OCI-LY3 (cell line): ENCODE measurements at regions not wholly inside any gene's neighbourhood (a gene's known extent, or its start where the extent isn't known, plus 50 kb on each side); places are given as distances from the start of the nearest gene placed in this dataset.

Source experiments
- CTCF ChIP-seq: fragments of 200-600, 300-600 bp; sonication (generic); IDR thresholded peaks from 2 replicates; pipeline ENCODE4 v1.5.1; 2014; ENCODE audit warnings: antibody characterized with exemption, low read length, low read depth
- EZH2phosphoT487 ChIP-seq: fragments of 200-600 bp; shearing (Covaris generic); IDR thresholded peaks from 2 replicates; pipeline ENCODE4 v1.6.1; 2018; ENCODE audit warnings: antibody characterized with exemption, mixed run types, low read depth

- TF ChIP-seq CTCF, result no peak
- no peak for TF ChIP-seq EZH2phosphoT487
Observed at GRCh38 chr7:51759985-51760384, 443.4 kb upstream of the COBL start.
